Fibroblast of peridontal ligament (primary cell): ENCODE measurements at regions not wholly inside any gene's neighbourhood (a gene's known extent, or its start where the extent isn't known, plus 50 kb on each side); places are given as distances from the start of the nearest gene placed in this dataset.

ENCODE experiments used
- DNase-seq: peaks from one replicate; pipeline ENCODE4 v3.0.0-alpha.2; 2010; ENCODE audit errors: extremely low read depth

DNA sequence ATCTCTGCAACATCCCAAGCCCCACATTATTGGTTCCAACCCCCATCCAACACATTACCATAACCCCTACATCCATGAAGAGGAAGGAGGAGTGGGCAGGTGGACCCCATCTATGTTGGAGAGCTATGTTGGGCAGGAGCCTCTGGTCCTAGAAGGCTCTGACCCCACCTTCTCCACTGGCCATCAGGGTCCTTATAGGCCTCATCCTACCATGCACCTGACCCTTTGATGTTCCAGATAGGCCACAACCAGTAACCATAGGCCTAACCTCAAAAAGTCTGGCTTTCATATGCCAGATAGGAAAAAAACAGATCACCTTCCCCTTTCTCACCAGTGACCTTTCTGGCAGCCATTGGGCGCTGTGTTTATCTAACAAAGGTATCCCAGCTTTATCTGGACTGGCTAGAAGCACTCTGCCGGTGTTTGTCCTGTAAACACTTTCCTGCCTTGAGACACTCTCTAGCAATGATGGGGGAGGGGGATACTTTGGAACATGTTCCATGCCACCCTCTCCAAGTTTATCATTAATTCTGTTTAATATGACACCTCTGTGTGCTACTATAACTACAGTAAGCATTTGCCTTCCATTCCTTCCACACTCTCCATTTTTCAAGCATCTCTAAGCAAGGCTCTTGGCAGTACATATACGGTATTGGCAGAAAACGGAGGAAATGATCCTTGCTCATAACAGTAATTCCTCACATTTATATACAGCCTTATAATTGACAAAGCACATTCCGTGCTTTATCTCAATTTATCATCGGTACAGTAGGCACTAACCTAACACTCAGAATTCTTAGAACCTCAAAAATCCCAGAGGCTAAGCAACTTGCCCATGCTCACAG lies 377.1 kb downstream of the VPS13C start:
- no peak for DNase-seq

DNA sequence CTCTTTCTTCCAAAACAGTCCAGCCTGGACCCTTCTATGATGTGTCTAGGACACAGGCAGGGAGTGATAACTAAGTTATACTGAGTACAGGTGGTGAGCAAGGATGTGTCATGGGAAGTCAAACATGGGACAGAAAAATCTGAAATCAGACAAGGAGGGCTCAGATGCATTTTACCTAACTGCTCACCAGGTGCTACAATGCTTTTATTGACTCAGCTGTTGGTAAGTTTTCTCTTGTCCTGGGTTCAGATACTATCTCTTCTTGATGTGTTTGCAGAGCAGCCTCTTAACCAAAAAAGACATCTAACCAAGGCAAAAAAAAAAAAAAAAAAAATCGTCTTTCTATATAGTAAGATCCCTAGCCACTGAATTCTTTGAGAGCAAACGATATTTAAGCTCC lies 378.6 kb downstream of the VPS13C start:
- DNase-seq, result no peak

DNA sequence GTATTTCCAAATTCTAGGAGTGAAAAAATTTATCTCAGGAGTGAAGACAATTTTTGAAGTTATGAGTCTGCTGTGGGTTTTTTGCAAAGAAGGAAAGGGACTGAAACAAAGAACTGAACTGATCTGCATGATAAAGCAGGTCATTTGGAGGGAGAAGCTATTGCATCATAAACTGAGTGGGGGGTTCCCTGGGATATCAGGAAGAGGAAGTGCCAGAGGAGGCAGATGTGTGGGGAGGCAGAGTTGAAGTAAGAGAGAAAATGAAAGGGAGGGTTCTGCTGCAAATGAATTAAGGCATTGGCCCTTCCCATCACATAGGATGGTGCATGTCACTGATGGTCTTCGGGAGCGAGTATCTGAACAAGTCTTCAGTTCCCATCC lies 379.2 kb downstream of the VPS13C start:
- DNase-seq, result no peak

DNA sequence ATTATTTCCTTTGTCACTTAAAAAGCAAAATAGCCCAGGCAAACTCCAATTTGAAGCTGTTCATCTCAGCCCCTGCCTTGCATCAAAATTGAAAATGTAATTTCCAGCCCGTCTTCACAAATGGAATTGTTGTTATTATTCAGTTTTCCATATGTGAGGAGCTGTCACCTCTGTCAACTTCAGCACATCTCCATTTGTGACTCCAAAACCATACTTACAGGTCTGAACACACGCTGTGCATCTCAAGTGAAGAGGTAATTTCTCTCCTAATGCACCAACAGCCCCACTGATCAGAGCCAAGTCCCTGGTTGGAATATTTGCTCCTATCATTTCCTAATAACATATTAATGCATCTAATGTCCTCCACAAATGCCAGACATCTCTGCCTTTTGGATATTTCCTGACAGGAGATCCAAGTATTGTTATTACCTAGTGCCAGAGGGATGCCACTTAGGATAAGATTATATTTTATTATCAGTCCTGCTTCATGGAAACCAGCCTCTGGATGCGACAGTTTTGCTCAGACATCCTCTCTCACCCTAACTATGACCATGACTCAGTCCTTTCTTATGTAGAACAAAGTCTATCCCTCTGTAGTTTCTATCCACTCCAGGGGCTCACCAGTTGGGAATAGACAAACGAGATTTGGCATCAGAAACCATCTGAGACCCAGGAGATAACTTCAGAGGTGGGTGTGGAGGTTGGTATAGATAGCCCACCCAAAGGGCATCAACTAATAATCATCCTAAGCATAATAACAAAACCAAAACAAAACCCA lies 379.8 kb downstream of the VPS13C start:
- no peak for DNase-seq

DNA sequence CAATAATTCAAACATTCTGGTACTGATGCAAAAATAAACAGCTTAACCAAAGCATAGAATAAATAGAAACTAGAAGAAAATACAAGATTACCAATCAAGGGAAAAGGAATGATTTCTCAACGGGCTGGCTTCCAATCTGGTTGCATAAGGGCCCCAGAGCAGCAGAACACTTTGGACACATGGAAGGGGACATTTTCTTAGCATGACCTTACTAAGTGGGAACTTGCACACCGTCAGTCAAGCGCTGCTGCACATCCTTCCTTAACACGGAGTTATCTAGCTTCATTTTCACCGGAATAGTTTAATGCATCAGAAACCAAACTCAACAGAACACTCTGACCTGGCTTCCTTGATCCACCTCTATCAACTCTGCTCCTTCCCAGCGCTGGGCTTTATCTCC lies 388.5 kb downstream of the VPS13C start:
- DNase-seq, result no peak

DNA sequence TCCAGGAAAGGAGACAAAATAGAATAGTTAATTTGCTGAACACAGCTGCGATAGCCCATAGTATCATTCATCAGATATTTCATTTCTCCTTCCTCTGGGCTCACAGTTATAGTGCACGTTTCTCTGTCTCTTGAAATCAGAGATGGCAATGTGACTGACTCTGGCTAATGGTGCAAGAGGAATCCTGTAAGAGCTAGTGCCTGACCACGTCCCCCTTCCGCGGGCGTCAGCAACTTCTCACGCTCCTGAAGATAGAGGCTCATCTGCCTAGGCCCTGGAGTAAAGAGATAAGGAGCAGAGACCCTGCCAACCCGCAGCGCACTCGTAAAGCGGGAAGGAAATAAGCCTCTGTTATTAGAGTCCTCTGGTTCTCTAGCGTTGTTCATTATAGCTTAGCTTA lies 391.8 kb downstream of the VPS13C start:
- no peak for DNase-seq

DNA sequence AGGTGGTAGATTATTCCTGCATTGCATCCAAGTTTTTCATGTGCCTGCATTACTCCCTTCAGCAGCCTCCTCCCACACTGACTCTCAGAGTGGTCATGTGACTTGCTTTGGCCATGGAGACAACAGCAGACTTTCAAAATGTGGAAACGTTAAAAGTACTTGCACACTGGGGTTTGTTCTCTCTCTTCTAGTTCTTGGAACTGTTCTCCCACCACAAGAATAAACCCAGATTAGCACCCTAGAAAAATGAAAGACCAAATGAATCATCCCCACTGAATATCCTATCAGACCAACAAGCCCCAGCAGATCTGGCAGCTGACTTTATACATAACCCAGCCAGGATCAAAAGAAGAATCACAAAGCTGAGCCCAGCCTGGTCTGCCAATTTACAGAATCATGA lies 398.5 kb downstream of the VPS13C start:
- no peak for DNase-seq

DNA sequence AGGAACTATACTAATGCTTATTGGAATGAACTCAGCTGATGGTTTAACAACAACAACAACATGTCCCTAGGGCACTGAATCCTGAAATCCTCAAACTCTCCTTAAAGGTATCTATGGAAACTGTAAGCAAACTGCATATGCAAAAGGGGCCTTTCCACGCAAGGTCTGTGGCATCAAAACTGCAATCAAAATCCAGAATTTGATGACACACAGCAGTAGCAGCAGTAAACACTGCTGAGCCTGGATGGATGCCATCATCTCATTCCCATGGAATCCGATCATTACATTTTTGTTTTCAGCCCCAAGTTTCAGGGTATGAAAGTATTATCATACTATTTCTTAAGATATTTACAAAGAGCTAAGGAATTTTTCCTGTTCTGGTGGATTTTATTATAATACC lies 399.7 kb downstream of the VPS13C start:
- DNase-seq, result peak; percentile 14

DNA sequence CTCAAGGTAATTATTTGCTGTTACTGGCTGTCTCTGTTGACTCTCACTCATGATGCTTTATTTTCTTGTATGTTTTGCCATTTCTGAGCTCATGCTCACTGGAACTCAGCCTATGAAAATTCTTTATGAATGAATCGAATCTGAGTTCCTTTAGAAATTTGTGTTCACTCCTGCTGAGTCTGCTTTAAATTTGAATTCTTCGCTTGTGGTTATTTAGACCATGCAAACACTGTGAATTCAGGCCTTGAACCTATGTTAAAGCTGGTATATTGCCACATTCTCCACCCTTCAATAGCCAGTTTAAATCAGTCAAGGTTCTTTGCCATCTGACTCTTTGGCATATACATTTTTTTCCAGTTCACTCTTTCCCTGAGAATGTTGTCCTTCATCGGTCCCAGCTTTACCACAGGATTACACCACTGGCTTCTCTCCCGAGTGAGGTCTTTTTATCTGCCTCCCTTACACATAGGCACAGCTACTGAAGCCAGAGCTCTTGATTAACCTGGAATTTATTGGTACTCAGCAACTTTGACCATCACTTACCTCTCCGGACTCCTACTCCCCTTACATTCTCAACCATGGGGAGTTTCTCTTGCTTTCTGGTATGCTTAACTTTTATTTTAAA lies 400.6 kb downstream of the VPS13C start:
- DNase-seq, result peak; percentile 2

DNA sequence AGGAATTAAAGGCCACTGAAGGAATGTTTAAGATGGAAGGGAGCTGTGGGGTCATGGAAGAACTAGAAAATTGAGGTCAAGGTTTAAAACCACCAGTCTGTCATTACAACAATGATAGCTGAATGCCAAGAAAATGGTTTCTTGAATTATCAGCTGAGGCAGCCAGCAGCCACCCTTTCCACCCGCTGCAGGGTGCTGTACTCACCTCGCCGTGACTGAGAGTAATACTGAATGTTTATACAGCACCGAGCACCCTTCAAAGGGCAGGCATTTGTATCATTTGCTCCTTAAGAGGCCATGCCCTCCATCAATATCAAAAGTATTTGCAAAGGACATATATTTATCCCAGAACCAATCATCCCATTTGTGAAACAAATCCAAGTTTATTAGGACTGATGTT lies 402.8 kb downstream of the VPS13C start:
- no peak for DNase-seq

DNA sequence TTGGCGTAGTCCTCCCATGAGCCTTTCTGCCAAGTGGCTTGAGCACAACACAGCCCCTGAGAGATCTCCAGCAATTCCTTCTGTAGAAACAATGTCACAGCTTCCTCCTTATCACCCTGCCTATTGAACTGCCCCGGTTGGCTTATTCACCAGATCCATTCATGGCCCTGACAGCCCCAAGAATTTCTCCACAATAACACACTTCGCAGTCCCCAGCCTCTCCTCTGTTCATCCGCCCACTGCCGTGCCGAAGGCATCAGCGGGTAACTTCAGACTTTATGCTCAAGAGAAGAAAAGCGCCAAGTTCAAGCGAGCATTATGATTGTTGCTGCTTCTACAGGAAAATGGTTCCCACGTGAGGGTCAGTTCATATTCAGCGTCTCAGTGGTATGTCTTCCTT lies 403.9 kb downstream of the VPS13C start:
- no peak for DNase-seq

DNA sequence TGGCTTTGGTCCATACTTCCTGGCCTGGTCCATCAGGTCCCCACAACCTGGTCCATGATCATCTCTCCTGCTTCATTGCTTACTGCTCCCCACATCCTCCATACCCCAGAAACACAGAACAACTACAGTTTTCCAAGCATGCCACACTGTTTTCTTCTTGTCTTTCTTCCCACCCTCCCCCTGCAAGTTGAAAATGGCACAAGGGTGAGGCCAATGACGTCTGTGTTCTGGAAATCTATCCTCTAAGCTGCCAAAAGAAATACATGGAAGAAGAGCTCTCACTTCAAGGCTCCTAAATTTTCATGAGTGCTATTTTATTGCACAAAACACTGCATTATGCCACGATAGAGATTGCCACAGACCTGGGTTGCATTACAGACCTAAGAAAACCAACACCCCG lies 404.4 kb downstream of the VPS13C start:
- DNase-seq, result no peak

DNA sequence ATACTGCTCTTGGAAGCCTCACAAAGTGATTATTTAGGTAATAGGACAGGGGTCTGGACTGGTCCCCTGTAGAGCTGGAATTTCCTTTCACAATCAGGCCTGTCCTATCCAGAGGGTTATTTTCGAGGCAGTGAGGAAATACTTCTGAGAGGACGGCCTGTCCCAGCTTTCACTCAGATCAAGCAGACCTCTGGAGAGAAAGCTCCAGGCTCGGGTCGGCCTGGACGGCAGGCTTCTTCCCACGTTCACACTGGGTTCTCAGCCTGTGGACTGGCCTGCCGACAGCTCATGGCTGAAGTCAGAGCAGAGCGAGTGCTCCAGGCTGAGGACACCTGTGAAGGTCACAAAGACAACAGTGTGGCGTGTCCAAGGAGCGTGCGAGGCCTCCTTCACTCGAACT lies 405.3 kb downstream of the VPS13C start:
- DNase-seq, result no peak

DNA sequence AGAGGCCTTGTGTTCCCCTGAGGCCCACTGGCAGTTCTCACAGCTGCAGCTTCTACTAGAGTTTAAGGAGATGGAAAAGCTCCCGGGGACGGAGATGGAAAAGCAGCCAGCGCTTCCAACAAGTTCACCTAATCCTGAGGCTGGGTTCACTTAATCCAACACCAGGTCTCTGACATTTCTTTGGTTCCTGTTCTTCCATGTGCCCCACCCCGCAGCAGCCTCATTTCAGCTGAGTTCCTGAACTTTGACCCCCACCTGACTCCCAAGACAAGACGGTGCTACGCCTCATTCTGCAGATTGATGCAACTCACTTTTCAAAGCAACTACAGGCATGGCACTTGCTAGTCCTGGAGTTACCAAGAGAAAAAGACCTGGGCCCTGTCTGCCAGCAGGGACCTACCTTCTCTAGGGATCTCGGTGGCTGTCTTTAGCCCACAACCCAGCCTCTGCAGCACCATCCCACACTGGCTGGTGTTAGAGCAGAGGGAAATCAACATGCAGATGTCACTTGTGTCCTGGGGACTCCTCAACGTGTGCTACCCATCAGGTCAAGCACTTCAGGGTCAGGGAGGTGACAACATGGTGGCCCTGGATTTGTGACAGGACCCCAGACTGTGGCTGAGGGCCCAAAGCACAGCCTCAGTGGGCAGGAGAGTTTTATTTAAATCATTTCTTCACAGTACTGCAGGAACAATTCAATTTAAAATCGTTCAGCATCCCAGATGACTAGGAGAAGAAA lies 406.1 kb downstream of the VPS13C start:
- no peak for DNase-seq

DNA sequence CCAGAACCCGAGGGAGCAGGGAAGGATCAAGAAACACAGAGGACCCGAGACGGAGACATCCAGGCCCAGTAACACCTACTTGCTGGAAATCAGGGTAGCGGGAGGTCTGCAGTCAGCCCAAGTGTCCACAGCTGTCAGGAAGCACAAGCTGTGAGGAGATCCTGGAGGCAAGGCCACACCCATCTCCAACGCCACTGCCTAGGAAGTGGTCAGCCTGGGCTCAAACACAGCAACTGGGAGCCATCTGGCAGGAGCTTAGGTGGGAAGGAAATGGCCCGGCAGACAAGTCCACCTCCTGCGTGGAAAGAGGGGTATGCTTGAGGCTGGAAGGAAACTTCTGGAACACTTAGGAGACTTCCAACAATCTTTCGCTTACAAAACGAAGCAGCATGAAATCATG lies 407.1 kb downstream of the VPS13C start:
- DNase-seq, result no peak

DNA sequence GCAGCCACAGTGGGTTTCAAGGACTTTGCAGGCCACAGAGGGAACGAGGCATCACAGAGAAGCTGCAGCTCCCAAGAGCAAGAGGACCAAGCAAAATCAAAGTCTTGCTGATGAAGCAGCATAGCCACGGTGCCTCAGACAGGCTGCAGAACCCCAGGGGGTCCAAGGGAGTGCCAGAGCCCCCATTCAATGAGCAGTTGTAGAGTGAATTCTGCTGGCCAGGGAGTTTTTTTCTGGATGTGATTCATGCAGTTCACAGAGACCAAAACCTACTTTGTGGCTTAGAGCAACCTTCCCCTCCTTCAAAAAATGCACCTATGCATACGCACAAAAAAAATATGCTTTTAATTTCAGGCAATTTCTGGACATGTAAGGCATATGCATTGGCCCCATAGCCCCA lies 409.0 kb downstream of the VPS13C start:
- DNase-seq, result no peak

DNA sequence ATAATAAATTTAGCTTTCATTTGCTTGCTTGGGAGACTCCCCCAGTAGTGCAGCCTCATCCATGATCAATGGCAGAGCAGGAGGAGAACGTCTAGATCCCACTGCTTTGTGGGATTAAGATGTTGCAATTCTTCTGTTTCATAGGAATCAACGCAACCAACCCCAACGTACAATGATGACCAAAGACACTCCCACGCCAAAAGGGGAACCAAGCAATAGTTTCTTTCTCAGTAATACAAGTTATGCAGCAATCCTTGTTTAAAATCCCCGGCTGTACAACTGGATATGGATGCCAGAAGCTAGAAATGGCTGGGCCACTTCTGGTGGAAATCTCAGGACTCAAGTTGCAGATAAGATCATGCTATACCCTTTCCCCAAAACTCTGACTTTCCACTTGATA lies 411.2 kb downstream of the VPS13C start:
- DNase-seq, result no peak

DNA sequence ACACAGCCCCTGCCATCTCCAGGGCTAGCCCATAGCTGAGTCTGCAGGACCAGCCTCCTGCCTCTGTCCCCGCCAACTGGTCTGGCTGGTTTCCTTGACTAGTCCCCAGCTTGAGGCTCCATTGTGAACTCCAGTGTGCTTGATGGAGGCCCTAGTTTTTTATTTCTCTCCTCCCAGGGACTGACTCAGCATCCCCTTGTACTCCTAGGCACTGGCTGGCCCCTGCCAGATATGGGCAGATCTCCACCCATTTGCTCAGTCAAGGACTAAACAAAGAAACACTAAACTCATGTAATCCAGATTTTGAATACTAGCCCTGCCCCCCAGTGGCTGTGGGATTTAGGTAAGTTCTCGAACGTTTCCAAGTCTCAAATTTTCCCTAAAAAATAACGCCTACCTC lies 415.4 kb upstream of the RORA start:
- DNase-seq, result no peak

DNA sequence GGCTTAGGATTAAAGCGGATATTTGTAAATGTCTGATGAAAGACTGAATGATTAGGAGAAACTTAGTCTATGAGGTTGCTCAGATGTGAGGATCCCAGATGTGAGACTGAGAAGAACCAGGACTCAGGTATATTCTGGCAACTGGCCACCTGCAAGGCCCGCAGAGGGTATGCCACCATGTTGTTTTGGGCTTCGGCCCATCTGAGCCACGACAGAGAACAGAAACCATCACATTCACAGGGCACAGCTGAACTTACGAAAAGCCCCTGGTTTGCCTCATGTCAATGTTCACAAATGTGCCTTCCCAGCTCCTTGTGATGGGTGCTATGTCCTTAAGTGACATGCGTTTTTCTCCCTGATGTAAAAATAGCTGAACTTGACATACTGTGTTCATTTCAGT lies 412.5 kb upstream of the RORA start:
- no peak for DNase-seq

DNA sequence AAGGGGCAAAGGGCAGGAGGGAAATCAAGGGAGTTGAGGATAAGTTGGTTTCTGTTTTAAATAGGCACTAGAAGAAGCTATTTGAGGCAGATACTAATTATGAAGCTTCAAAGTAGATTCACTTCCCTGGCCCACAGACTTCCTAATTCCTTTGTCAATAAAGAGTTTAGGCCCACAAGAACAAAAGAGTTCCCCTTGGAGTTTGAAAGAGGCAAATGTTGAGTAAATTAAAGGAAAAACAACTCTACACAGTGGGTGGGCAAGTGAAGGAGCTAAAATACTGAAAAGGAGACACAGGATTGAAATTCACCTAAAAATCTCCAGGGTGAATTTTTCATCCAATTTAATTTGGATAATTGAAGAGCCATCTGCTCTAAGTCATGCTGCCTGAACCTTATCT lies 411.7 kb upstream of the RORA start:
- DNase-seq, result no peak

DNA sequence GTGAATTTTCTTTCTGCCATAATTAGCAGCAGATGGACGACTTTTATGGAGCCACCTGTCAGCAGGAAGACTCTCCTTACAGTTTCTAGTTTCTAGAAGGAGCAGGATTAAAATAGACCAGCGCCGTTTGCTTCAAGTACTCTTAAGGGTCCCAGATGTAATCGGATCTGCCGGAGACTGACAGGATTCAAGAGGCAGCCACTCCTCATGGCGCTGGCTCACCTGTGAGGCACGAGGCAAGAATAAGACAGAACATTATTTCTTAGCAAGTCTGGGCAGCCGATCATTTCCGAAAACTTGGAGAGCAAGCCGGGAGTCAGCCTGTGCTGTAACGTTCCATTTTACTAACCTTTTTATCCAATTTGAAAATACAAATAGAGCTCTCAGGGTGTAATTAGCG lies 410.4 kb upstream of the RORA start:
- no peak for DNase-seq

DNA sequence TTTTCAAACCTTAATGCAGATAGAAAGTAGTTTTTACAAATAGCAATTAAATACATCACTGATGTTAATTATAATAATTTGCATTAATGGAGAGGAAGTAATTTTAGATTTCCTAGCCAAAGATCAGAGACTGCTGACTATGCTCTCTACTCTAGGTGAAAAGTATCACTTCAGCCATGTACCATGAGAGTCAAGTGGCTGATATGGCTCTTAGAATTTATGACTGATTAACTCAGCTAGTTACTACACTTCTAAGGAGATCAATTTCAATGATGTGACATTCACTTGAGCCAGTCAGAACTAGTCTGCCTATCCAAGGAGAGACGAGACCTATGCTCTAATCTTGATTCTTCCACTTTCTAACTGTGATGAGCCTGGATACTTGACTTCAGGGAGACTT lies 405.7 kb upstream of the RORA start:
- DNase-seq, result no peak
